ENCODE measurements at regions not wholly inside any gene's neighbourhood (a gene's known extent, or its start where the extent isn't known, plus 50 kb on each side); places are given as distances from the start of the nearest gene placed in this dataset.
A peak's percentile ranks its signal among the peaks of the same experiment; 100 is the strongest.

- Histone ChIP-seq H4K8ac (ENCODE audit: low read depth in 2 of 2, low read length in 2 of 2) (no peak overlapping the region), H3K4ac (ENCODE audit: low read depth, low read length) (no peak overlapping the region), H2AK5ac (ENCODE audit: low read depth, low read length) (no peak overlapping the region), H3K14ac (replicated peaks; ENCODE audit: low read depth, low read length) (no peak overlapping the region), H3K4me2 (ENCODE audit: low read depth, low read length) (no peak overlapping the region), H2BK5ac (ENCODE audit: low read depth, low read length, poor library complexity, severe bottlenecking) (no peak overlapping the region), H3K9ac (ENCODE audit: low read depth, low read length) (no peak overlapping the region), H3K23ac (ENCODE audit: low read depth, low read length) (no peak overlapping the region), H2AK9ac (replicated peaks; ENCODE audit: low read depth, low read length, poor library complexity) (no peak overlapping the region), H3K18ac (ENCODE audit: low read depth, low read length) (no peak overlapping the region), H3K4me1 (ENCODE audit: control insufficient read depth, insufficient read depth, low read length) (peaks cover 6% of the 10 kb centered on the region), H3K27me3 (ENCODE audit: control insufficient read depth, insufficient read depth, low read length) (no peaks in the 10 kb centered on the region), H4K20me1 (ENCODE audit: insufficient read depth, low read length) (no peaks in the 10 kb centered on the region), H3K4me3 (ENCODE audit: insufficient read depth, low read depth, low read length) (no peak overlapping the region), H4K91ac (ENCODE audit: insufficient read depth, low read depth, low read length) (no peak overlapping the region), H2BK20ac (ENCODE audit: low read depth, low read length) (no peak overlapping the region), H3K36me3 (ENCODE audit: control insufficient read depth, insufficient read depth, low read length) (no peaks in the 10 kb centered on the region), H3K9me3 (ENCODE audit: control insufficient read depth, insufficient read depth, low read length) (peaks cover 2% of the 10 kb centered on the region; the same call in 1 of the 2 replicates), H4K5ac (ENCODE audit: low read depth, low read length) (no peak overlapping the region), H3K9me1 (ENCODE audit: insufficient read depth, low read length) (peaks cover 5% of the 10 kb centered on the region; the same call in 1 of the 2 replicates), H3K56ac (ENCODE audit: extremely low read depth, insufficient read depth, low read length) (no peak overlapping the region), H3K79me1 (ENCODE audit: low read depth in 1 of 2, low read length in 2 of 2) (no peaks in the 10 kb centered on the region), H2BK120ac (ENCODE audit: low read depth, low read length) (no peak overlapping the region), H2BK15ac (ENCODE audit: low read depth, low read length) (no peak overlapping the region), H2AFZ (replicated peaks; ENCODE audit: low read length, poor library complexity) (no peak overlapping the region), H3K27ac (ENCODE audit: insufficient read depth, low read length) (no peak overlapping the region)
- DNase-seq (no peak), ATAC-seq (ENCODE audit: low read depth) (no peak)
- BruUV-seq (replicated peaks): no TSS peak
- dilution Hi-C loops (cut with HindIII; ENCODE audit: low sequenced_read_pairs, unreplicated experiment) (no loop called here), in situ Hi-C loops (cut with MboI; ENCODE audit: low sequenced_read_pairs) (loop anchor here (5.0 to 25.0 kb wide), 2 partner anchors 634 to 889 kb away; no protein-coding TSS in a partner anchor), intact Hi-C loops (cut with micrococcal nuclease) (loop anchor here (5.0 kb wide), 1 partner anchor 519 kb away; the partner anchor contains the start of gene XPR1)
- no peak for TF ChIP-seq CHD1 (IDR thresholded peaks at IDR 0.05; ENCODE audit: low read depth, low read length)
- peak; percentile 45; the same call in 1 of the 2 replicates for TF ChIP-seq MAFK (IDR thresholded peaks at IDR 0.05; ENCODE audit: low read depth, low read length)
- ChIA-PET POLR2A (ENCODE audit: unreplicated experiment) (no interaction called here), CTCF (interaction anchor here (4.4 kb wide), 1 partner anchor 8 kb away, joined by 24 read pairs; no protein-coding TSS in a partner anchor)
Observed at GRCh38 chr1:181150842-181151241, 62.3 kb downstream of the IER5 start.

All from IMR-90 (cell line).